KMS-11 (cell line): ENCODE measurements at regions not wholly inside any gene's neighbourhood (a gene's known extent, or its start where the extent isn't known, plus 50 kb on each side); places are given as distances from the start of the nearest gene placed in this dataset.

ENCODE experiments used
- H2AFZ ChIP-seq: fragments of 200-600 bp; sonication (generic); 2 replicates; pipeline ENCODE4 v1.6.1; 2016; ENCODE audit warnings: antibody characterized with exemption, mixed run types, low read depth
- H3K27ac ChIP-seq: fragments of 200-600 bp; sonication (generic); 2 replicates; pipeline ENCODE4 v1.6.1; 2016; ENCODE audit warnings: mild to moderate bottlenecking, mixed run types
- H3K27me3 ChIP-seq: fragments of 200-600 bp; sonication (generic); 2 replicates; pipeline ENCODE4 v1.6.1; 2017; ENCODE audit warnings: mild to moderate bottlenecking, low read depth, mixed run types, moderate library complexity; ENCODE audit not compliant: insufficient read depth
- H3K36me3 ChIP-seq: fragments of 200-600 bp; sonication (generic); 2 replicates; pipeline ENCODE4 v1.6.1; 2017; ENCODE audit warnings: mild to moderate bottlenecking, mixed run types; ENCODE audit not compliant: insufficient read depth
- H3K4me1 ChIP-seq: fragments of 200-600 bp; sonication (generic); 2 replicates; pipeline ENCODE4 v1.6.1; 2016; ENCODE audit warnings: mild to moderate bottlenecking, low read depth, mixed run types; ENCODE audit not compliant: poor library complexity, severe bottlenecking
- H3K4me2 ChIP-seq: fragments of 200-600 bp; sonication (generic); 2 replicates; pipeline ENCODE4 v1.7.0; 2016; ENCODE audit warnings: mild to moderate bottlenecking, mixed run types
- H3K4me3 ChIP-seq: fragments of 200-600 bp; sonication (generic); IDR thresholded peaks from 2 replicates; pipeline ENCODE4 v1.6.1; 2017; ENCODE audit warnings: low read depth, low read length, mixed read lengths; ENCODE audit not compliant: insufficient read depth
- H3K79me2 ChIP-seq: fragments of 200-600 bp; sonication (generic); 2 replicates; pipeline ENCODE4 v1.6.1; 2016; ENCODE audit warnings: low read depth, mixed run types; ENCODE audit not compliant: insufficient read depth
- H3K9ac ChIP-seq: fragments of 200-600 bp; sonication (generic); 2 replicates; pipeline ENCODE4 v1.6.1; 2016; ENCODE audit warnings: mild to moderate bottlenecking, mixed run types
- H4K20me1 ChIP-seq: fragments of 200-600 bp; sonication (generic); 2 replicates; pipeline ENCODE4 v1.6.1; 2016; ENCODE audit warnings: mild to moderate bottlenecking, mixed run types; ENCODE audit not compliant: insufficient read depth
- CTCF ChIP-seq: fragments of 200-600 bp; sonication (generic); conservative IDR thresholded peaks from 2 replicates; pipeline ENCODE4 v1.6.1; 2017; ENCODE audit warnings: low read depth, mild to moderate bottlenecking, antibody characterized with exemption, low read length, moderate library complexity, mixed read lengths

- Histone ChIP-seq H3K27ac (no peak overlapping the region), H3K36me3 (no peaks in the 10 kb centered on the region), H3K4me1 (no peaks in the 10 kb centered on the region), H3K4me3 (no peak overlapping the region), H3K27me3 (no peaks in the 10 kb centered on the region), H4K20me1 (no peaks in the 10 kb centered on the region), H3K4me2 (no peak overlapping the region), H3K79me2 (no peaks in the 10 kb centered on the region), H2AFZ (no peak overlapping the region), H3K9ac (no peak overlapping the region)
- TF ChIP-seq CTCF, result no peak
Observed at GRCh38 chr5:167642779-167643517, 648.5 kb upstream of the WWC1 start.

GRCh38 chr5:167643631-167644280 is 647.7 kb upstream of the WWC1 start:
- Histone ChIP-seq H2AFZ (no peak overlapping the region), H4K20me1 (no peaks in the 10 kb centered on the region), H3K4me2 (no peak overlapping the region)

GRCh38 chr5:167644619-167645018 is 646.8 kb upstream of the WWC1 start:
- Histone ChIP-seq H3K4me2 (no peak overlapping the region), H3K4me3 (no peak overlapping the region), H3K4me1 (no peaks in the 10 kb centered on the region), H3K9ac (no peak overlapping the region), H3K27ac (no peak overlapping the region), H2AFZ (no peak overlapping the region), H3K36me3 (no peaks in the 10 kb centered on the region), H3K27me3 (no peaks in the 10 kb centered on the region), H4K20me1 (no peaks in the 10 kb centered on the region), H3K79me2 (no peaks in the 10 kb centered on the region)
- TF ChIP-seq CTCF, result no peak

More at GRCh38 chr5:167643631-167644280, 647.7 kb upstream of the WWC1 start:
- TF ChIP-seq CTCF, result no peak
- no peaks in the 10 kb centered on the region for H3K36me3 ChIP-seq
- H3K4me3 ChIP-seq, result no peak overlapping the region
- no peak overlapping the region for H3K9ac ChIP-seq
- H3K27ac ChIP-seq, result no peak overlapping the region
- no peaks in the 10 kb centered on the region for H3K79me2 ChIP-seq
- H3K4me1 ChIP-seq, result no peaks in the 10 kb centered on the region
- no peaks in the 10 kb centered on the region for H3K27me3 ChIP-seq

GRCh38 chr5:167649471-167649870 is 642.0 kb upstream of the WWC1 start:
- no peaks in the 10 kb centered on the region for H3K79me2 ChIP-seq
- H3K9ac ChIP-seq, result no peak overlapping the region
- no peaks in the 10 kb centered on the region for H3K4me1 ChIP-seq
- H4K20me1 ChIP-seq, result no peaks in the 10 kb centered on the region
- no peaks in the 10 kb centered on the region for H3K27me3 ChIP-seq
- H3K4me2 ChIP-seq, result no peak overlapping the region
- H3K4me3 ChIP-seq, result no peak overlapping the region
- no peak overlapping the region for H2AFZ ChIP-seq
- no peak for TF ChIP-seq CTCF
- H3K36me3 ChIP-seq, result no peaks in the 10 kb centered on the region
- no peak overlapping the region for H3K27ac ChIP-seq
